Calu3 (cell line): ENCODE measurements at regions not wholly inside any gene's neighbourhood (a gene's known extent, or its start where the extent isn't known, plus 50 kb on each side); places are given as distances from the start of the nearest gene placed in this dataset.

Experiments
- BruUV-seq: library from RNA; stranded (reverse); fragments of 400-500 nt; replicated peaks from 2 replicates; lab custom pipeline; 2021; lab: Mats Ljungman, UMichigan
- CTCF ChIA-PET: fragments of 300-600 bp; sonication (Branson Sonifier 250); formaldehyde crosslinking; loops from one replicate; lab custom pipeline; 2022; ENCODE audit warnings: antibody characterized with exemption; lab: Charles Lee
- DNase-seq: peaks from one replicate; pipeline ENCODE4 v3.0.0; 2022
- H3K27ac Mint-ChIP-seq: one replicate; pipeline ENCODE4 v1.8.0; 2022; ENCODE audit warnings: mixed read lengths; ENCODE audit not compliant: unreplicated experiment
- H3K27me3 Mint-ChIP-seq: one replicate; pipeline ENCODE4 v1.8.0; 2022; ENCODE audit warnings: mixed read lengths; ENCODE audit not compliant: unreplicated experiment
- H3K36me3 Mint-ChIP-seq: one replicate; pipeline ENCODE4 v1.8.0; 2022; ENCODE audit warnings: mild to moderate bottlenecking, moderate library complexity, mixed read lengths; ENCODE audit not compliant: insufficient read depth, unreplicated experiment
- H3K4me1 Mint-ChIP-seq: one replicate; pipeline ENCODE4 v1.8.0; 2022; ENCODE audit warnings: mild to moderate bottlenecking, low read depth, mixed read lengths; ENCODE audit not compliant: unreplicated experiment
- H3K4me3 Mint-ChIP-seq: one replicate; pipeline ENCODE4 v1.8.0; 2022; ENCODE audit warnings: mild to moderate bottlenecking, low read depth, moderate library complexity, mixed read lengths; ENCODE audit not compliant: unreplicated experiment
- H3K9me3 Mint-ChIP-seq: one replicate; pipeline ENCODE4 v1.8.0; 2022; ENCODE audit warnings: low read depth, mixed read lengths; ENCODE audit not compliant: unreplicated experiment
- intact Hi-C: fragments of 100-400 bp; cut with micrococcal nuclease; formaldehyde crosslinking; loops from one replicate; pipeline ENCODE4 v1.10.0; 2022; ENCODE audit not compliant: unreplicated experiment
- TF ChIP-seq, protein P1 (sequence below): fragments of 200-600 bp; IDR thresholded peaks from one replicate; pipeline ENCODE4 v1.8.0; 2022; ENCODE audit warnings: antibody characterized with exemption; ENCODE audit not compliant: unreplicated experiment

DNA sequence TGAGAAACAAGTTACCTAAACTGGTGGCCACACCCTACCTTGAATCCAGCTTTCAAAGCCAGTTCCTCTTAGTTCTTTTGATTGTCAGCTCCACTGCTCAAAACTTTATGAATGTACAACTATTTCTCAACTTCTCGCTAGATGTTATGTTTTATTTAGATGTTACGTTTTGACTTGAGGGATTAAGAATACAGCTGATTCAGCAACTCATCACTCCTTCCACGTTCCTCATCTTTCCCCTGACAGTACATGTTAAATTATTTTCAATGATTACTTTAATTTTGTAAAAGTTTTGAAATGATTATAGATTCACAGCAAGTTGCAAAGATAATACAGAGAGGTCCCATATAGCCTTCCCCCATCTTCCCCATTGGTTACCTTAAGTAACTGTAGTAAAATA lies 553.4 kb downstream of the GALR1 start:
- Mint-ChIP-seq H3K27ac (no peak overlapping the region), H3K4me1 (no peaks in the 10 kb centered on the region), H3K4me3 (no peak overlapping the region), H3K36me3 (no peaks in the 10 kb centered on the region), H3K9me3 (peaks cover 14% of the 10 kb centered on the region), H3K27me3 (no peaks in the 10 kb centered on the region)
- CTCF ChIA-PET, result no interaction called here
- intact Hi-C loops, result no loop called here
- no peak for DNase-seq
- no TSS peak for BruUV-seq
- TF ChIP-seq, protein P1, sequence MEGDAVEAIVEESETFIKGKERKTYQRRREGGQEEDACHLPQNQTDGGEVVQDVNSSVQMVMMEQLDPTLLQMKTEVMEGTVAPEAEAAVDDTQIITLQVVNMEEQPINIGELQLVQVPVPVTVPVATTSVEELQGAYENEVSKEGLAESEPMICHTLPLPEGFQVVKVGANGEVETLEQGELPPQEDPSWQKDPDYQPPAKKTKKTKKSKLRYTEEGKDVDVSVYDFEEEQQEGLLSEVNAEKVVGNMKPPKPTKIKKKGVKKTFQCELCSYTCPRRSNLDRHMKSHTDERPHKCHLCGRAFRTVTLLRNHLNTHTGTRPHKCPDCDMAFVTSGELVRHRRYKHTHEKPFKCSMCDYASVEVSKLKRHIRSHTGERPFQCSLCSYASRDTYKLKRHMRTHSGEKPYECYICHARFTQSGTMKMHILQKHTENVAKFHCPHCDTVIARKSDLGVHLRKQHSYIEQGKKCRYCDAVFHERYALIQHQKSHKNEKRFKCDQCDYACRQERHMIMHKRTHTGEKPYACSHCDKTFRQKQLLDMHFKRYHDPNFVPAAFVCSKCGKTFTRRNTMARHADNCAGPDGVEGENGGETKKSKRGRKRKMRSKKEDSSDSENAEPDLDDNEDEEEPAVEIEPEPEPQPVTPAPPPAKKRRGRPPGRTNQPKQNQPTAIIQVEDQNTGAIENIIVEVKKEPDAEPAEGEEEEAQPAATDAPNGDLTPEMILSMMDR, result no peak

- no peak overlapping the region for H3K27ac Mint-ChIP-seq
- no TSS peak for BruUV-seq
- H3K4me3 Mint-ChIP-seq, result no peak overlapping the region
- no peaks in the 10 kb centered on the region for H3K4me1 Mint-ChIP-seq
- CTCF ChIA-PET, result no interaction called here
- intact Hi-C loops, result no loop called here
- no peaks in the 10 kb centered on the region for H3K36me3 Mint-ChIP-seq
- peaks cover 16% of the 10 kb centered on the region for H3K9me3 Mint-ChIP-seq
- DNase-seq, result no peak
- H3K27me3 Mint-ChIP-seq, result no peaks in the 10 kb centered on the region
- TF ChIP-seq, protein P1, result no peak
Measured at GRCh38 chr18:77804382-77804781, 554.7 kb downstream of the GALR1 start.

DNA sequence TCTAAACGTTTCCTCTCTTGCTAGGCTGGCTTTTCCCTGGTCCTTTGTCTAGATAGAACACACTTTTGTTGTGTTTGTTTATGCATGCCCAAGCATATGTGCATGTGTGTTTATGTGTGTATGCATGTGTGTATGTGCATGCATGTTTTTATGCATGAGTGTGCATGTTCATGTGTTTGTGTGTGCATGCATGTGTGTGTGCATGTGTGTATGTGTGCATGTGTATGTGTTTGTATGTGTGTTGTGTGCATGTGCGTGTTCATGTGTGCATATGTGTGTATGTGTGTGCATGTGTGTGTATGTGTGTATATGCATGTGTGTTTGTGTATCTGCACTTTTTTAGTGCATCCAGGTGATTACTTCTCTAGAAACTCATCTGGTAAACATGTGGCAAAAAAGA lies 558.0 kb downstream of the GALR1 start:
- intact Hi-C loops, result no loop called here
- CTCF ChIA-PET, result no interaction called here

GRCh38 chr18:77811503-77811902 lies 561.9 kb downstream of the GALR1 start:
- CTCF ChIA-PET, result no interaction called here
- Mint-ChIP-seq H3K27me3 (no peaks in the 10 kb centered on the region), H3K36me3 (no peaks in the 10 kb centered on the region), H3K4me3 (no peak overlapping the region), H3K9me3 (peaks cover 13% of the 10 kb centered on the region), H3K27ac (no peak overlapping the region), H3K4me1 (no peaks in the 10 kb centered on the region)
- TF ChIP-seq, protein P1, result no peak
- BruUV-seq, result no TSS peak
- intact Hi-C loops, result no loop called here
- no peak for DNase-seq

More for the DNA sequence above, 558.0 kb downstream of the GALR1 start:
- no peak overlapping the region for H3K27ac Mint-ChIP-seq
- no TSS peak for BruUV-seq
- peaks cover 19% of the 10 kb centered on the region for H3K9me3 Mint-ChIP-seq
- no peaks in the 10 kb centered on the region for H3K27me3 Mint-ChIP-seq
- H3K4me1 Mint-ChIP-seq, result no peaks in the 10 kb centered on the region
- TF ChIP-seq, protein P1, result no peak
- DNase-seq, result no peak
- H3K4me3 Mint-ChIP-seq, result no peak overlapping the region
- H3K36me3 Mint-ChIP-seq, result no peaks in the 10 kb centered on the region
